Peyer's patch (tissue), 4 donors: ENCODE measurements at regions not wholly inside any gene's neighbourhood (a gene's known extent, or its start where the extent isn't known, plus 50 kb on each side); places are given as distances from the start of the nearest gene placed in this dataset.
"Not testable (repeated sequence)": the region's sequence is repeated elsewhere in the genome, so short reads cannot be mapped to it uniquely, and the experiment has no call there.

Source experiments
- CTCF ChIP-seq, 6 experiments: fragments of 450-650 bp in 4 of 6; fragments of 200-600 bp in 2 of 6; sonication (generic) in 1 of 6; IDR thresholded peaks; one replicate each; pipeline ENCODE4 v1.5.1; 2017 to 2019; ENCODE audit warnings: antibody characterized with exemption in 6 of 6, mild to moderate bottlenecking in 3 of 6, moderate library complexity in 1 of 6
- POLR2A ChIP-seq, 2 donors: fragments of 450-650 bp; IDR thresholded peaks; one replicate each; pipeline ENCODE4 v1.5.1; 2017; ENCODE audit warnings: antibody characterized with exemption in 2 of 2, mild to moderate bottlenecking in 2 of 2, moderate library complexity in 2 of 2

- not testable (repeated sequence) for TF ChIP-seq CTCF, POLR2A (IDR thresholded peaks at IDR 0.05)
Observed at GRCh38 chr13:63829609-63830008, 2414.0 kb upstream of the PCDH20 start.
